HG03378 (cell line): ENCODE measurements at regions not wholly inside any gene's neighbourhood (a gene's known extent, or its start where the extent isn't known, plus 50 kb on each side); places are given as distances from the start of the nearest gene placed in this dataset.

Experiments used
- ATAC-seq: cut with Tn5 transposase; IDR thresholded peaks from one replicate; pipeline ENCODE4 v1.9.1; 2021; ENCODE audit warnings: mild to moderate bottlenecking, moderate library complexity; ENCODE audit not compliant: unreplicated experiment

DNA sequence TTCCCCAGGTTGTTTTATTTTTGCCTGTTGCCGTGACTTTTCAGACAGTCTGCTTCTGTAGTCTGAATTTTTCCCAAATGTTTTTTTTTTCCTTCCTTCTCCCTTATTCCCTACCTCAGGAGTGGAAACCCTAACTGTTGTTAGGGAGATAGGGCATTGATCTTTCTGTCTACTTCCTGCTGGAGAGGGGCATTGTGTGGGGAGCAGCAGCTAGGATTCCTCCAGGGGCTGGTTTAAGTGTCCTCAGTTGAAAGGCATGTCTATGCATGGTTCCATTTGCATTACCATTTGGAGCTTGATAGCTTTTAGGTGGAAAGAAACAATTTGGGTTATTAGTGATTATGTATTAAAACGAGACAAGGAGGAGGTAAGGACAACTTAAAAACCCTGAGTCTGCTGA lies 383.9 kb downstream of the DCAF12L2 start:
- no peak for ATAC-seq

GRCh38 chrX:125786316-125786715 lies 379.8 kb downstream of the DCAF12L2 start:
- ATAC-seq: no peak

- ATAC-seq: no peak
Observed at GRCh38 chrX:125791787-125792186, 374.3 kb downstream of the DCAF12L2 start.

- no peak for ATAC-seq
Observed at GRCh38 chrX:125810856-125811255, 355.2 kb downstream of the DCAF12L2 start.

DNA sequence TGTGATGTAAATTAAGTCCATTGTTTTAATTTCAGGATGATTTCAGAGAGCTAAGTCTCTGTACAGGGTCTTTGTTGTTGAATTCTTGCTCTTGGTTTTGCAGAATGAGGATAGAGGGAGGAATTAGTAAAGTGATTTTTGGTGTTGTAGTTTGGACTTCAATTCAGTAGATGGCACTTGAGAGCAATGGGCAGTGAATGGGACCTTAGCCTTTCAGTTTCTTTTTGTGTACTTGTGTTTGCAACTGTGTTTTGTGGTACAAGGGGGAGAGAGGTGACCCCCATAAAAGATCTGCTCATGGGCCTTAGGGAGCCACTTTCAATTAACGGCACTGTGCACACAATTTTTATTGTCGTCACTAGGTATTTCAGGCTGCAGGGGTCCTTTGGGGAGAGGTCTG lies 340.0 kb downstream of the DCAF12L2 start:
- no peak for ATAC-seq

- ATAC-seq: no peak
Observed at GRCh38 chrX:125826774-125827451, 339.2 kb downstream of the DCAF12L2 start.

DNA sequence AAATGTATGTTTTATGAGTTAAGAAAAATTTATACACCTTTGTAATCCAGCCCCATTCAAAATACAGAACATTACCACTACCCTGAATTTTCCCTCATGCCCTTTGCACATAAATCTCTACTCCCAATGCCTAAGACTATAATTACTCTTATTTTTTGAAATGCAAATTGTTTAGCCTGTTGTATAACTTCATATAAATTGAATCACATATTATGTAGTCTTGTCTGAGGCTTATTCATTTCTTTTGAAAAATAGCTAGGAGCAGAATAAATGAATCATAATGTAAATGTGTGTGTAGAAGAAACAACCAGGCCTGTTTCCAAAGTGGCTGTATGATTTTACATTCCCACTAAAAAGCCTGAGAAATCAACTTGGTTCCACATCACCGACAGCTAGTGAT lies 319.8 kb downstream of the DCAF12L2 start:
- ATAC-seq: no peak

DNA sequence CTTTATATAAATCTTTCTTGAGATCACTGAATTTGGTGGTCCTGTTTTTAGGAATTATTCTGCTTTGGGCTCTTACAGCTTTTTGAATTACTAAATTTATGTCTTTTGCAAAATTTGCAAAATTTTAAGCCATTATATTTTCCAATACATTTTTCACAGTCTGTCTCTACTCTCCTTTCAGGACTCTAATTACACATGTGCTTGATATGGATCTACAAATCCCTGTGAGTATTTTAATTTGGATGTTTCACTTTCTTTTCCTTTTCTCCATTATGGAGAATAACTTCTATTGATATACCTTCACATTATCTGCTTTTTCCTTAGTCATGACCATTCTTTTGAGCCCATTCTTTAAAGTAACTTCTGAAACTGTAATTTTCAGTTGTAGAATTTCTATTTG lies 315.4 kb downstream of the DCAF12L2 start:
- no peak for ATAC-seq

GRCh38 chrX:125883169-125883568 lies 282.9 kb downstream of the DCAF12L2 start:
- no peak for ATAC-seq

GRCh38 chrX:125894947-125895346 lies 271.1 kb downstream of the DCAF12L2 start:
- no peak for ATAC-seq

- no peak for ATAC-seq
Observed at GRCh38 chrX:125895518-125895917, 270.6 kb downstream of the DCAF12L2 start.

DNA sequence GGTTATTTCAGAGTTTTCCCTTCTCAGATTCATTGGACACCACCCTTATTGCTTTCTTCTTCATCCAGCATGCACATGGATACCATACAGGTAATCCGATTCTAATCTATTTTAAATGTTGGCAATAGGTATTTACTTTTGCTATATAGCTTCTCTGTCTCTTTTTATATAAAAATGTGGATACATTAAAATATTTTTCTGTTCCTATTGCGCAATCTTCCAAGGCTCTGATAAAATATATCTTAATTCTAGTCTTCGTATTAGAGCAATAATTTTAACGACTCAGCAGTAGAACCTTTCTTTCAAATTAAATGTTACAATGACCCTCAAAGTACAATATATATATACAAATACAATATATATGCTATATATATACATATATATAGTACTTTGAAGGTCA lies 239.8 kb downstream of the DCAF12L2 start:
- no peak for ATAC-seq

DNA sequence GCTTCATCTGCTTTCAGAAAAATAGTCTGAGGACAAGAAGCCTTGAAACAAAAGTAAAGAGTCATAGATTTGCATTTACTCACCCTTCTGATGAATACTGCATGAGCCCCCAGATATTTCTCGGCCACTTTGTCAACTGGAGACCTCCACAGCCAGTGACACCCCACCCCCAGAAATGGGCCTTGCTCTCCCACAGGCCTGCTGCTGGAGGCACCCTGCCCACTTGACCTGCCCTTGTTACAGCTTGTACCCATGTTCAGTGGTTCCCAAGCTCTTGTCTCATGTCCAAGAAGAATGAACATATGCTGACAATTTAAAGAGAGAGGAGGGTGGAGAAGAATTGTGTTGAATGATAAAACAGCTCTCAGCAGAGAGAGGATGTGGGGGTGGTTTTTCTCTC lies 225.1 kb downstream of the DCAF12L2 start:
- ATAC-seq: no peak

DNA sequence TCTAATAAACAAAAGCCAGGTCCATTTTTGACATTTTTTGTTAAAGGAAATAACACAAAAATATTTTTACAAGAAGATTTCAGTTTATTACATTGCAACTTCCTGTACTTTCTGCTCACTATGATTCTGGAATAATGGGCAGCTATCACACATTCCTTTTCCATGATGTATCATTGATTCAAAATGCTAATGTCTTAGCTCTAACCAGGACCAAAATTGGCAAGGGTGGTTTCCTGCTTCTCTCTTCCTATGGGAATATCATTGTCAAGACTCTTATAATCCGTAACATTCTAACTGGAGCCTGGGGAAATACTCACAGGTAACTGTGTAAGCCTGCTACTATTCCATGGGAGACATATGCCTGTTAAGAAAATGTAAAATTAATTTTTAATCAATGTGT lies 218.6 kb downstream of the DCAF12L2 start:
- no peak for ATAC-seq

DNA sequence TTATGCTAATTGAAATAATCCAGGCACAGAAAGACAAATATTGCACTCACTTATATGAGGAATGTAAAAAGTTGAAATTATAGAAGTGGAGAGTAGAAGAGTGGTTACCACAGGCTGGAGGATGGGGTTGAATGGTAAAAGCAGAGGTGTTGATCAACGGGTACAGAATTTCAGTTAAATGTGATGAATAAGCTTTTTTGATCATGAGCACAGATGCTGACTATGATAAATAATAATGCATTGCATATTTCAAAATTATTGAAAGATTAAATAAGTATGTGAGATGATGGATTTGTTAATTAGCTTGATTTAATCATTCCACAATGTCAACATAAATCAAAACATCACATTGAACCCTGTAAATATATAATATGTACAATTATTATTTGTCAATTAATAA lies 213.1 kb downstream of the DCAF12L2 start:
- ATAC-seq: no peak

DNA sequence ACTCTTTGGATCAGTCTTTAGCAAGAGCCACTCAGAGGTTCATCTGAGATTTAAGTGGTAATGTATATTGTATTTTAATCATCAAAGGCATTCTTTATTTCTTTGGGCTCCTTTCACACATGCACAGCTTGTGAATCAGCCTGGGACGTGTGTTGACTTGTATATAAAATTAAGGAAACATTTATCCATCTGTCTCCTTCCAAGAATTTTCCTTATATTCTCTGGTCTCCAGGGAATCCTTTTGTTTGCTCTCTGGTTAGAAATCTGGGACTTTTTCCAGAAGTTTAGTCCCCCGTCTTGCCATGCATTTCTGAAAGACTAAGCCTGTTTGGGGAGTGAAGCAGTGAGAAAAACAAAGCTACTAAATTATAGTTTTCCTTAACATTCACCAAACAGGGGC lies 212.3 kb downstream of the DCAF12L2 start:
- no peak for ATAC-seq

- no peak for ATAC-seq
Observed at GRCh38 chrX:125954236-125954635, 211.9 kb downstream of the DCAF12L2 start.

GRCh38 chrX:125977851-125978250 lies 188.2 kb downstream of the DCAF12L2 start:
- no peak for ATAC-seq

GRCh38 chrX:125998432-125998831 lies 167.7 kb downstream of the DCAF12L2 start:
- ATAC-seq: no peak

DNA sequence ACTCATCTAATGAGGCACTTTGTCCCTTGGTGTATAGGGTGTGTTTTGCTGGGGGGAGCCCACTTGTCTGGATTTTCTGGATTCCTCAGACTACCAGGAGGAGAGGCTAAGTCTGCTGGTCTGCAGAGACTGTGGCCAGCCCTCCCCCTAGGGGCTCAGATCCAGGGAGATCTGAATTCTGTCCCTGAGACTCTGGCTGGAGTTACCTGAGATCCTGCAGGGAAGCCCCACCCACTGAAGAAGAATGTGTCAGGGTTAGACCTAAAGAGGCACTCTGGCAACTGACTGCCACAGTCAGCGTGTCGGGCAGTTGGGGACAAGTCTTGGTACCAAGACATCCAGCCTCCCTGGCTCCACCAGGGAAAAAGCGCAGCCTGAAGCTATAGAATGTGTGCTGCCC lies 138.9 kb downstream of the DCAF12L2 start:
- no peak for ATAC-seq

DNA sequence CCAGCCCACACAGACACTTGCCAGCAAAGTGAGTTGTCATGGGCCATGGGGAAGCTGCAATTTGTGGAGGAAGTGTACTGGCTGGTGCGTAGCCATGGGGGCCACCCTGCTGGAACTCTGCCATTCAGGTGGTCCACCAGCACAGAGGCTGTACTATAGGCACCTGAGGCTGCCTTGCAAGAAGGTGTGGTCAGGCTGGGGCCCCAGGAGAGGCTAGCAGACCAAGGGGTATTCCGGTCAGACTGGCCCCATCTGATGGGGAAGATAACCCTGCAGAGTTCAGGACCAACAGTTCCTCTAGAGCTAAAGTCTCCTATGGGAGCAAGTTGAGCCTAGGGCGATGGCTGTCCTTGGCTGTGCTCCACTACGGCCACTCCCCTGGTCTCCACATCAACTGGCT lies 136.1 kb downstream of the DCAF12L2 start:
- ATAC-seq: no peak

DNA sequence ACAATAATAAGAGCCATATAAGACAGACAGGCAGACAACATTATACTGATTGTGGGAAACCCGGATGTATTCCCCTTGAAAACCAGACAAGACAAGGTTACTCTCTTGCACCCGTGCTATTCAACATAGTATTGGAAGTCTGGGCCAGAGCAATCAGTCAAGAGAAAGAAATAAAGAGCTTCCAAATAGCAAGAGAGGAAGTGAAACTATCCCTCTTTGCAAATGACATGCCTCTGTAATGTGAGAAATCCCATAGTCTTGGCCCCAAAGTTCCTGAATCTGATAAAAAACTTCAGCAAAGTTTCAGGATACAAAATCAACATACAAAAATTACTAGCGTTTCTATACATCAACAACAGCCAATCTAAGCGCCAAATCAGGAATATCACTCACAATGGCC lies 102.1 kb downstream of the DCAF12L2 start:
- ATAC-seq: no peak

GRCh38 chrX:126064901-126065541 lies 101.1 kb downstream of the DCAF12L2 start:
- no peak for ATAC-seq
